Right lobe of liver (tissue), 4 donors: ENCODE measurements at regions not wholly inside any gene's neighbourhood (a gene's known extent, or its start where the extent isn't known, plus 50 kb on each side); places are given as distances from the start of the nearest gene placed in this dataset.

Source experiments
- CTCF ChIP-seq, 4 donors: fragments of 200-600 bp in 3 of 4; fragments of 450-650 bp in 1 of 4; IDR thresholded peaks; one replicate each; pipeline versions ENCODE4 v1.5.1 to v1.8.0; 2016 to 2022; ENCODE audit warnings: antibody characterized with exemption in 4 of 4, mild to moderate bottlenecking in 2 of 4
- POLR2A ChIP-seq: fragments of 450-650 bp; IDR thresholded peaks from one replicate; pipeline ENCODE4 v1.6.1; 2017; ENCODE audit warnings: antibody characterized with exemption, mild to moderate bottlenecking
- donor health status: DM: no; HTN: no; CAD: no.
- donor health status: DM: no; HTN: no; CAD: no.
- donor health status: DM: no; HTN: yes; CAD: no.

GRCh38 chr16:48836067-48836466 is 226.1 kb upstream of the N4BP1 start:
- no peak for TF ChIP-seq CTCF (IDR thresholded peaks at IDR 0.05)
- no peak for TF ChIP-seq POLR2A
